Stomach (tissue), 4 donors: ENCODE measurements at regions not wholly inside any gene's neighbourhood (a gene's known extent, or its start where the extent isn't known, plus 50 kb on each side); places are given as distances from the start of the nearest gene placed in this dataset.

Experiments
- CTCF ChIP-seq, 7 experiments: fragments of 450-650 bp in 4 of 7; fragments of 200-600 bp in 3 of 7; sonication (generic) in 3 of 7; IDR thresholded peaks; one replicate each; pipeline ENCODE4 v1.5.1; 2016 to 2019; ENCODE audit warnings: antibody characterized with exemption in 7 of 7, control low read depth in 2 of 7, mild to moderate bottlenecking in 1 of 7
- POLR2A ChIP-seq, 4 donors: fragments of 450-650 bp; IDR thresholded peaks; one replicate each; pipeline ENCODE4 v1.6.1; 2016; ENCODE audit warnings: antibody characterized with exemption in 4 of 4, control low read depth in 2 of 4, mild to moderate bottlenecking in 1 of 4, moderate library complexity in 1 of 4
- POLR2AphosphoS5 ChIP-seq, 3 donors: sonication (generic); formaldehyde crosslinking; IDR thresholded peaks; one replicate each; pipeline ENCODE4 v1.6.1; 2016; ENCODE audit warnings: antibody characterized with exemption in 3 of 3

GRCh38 chr18:56377231-56377630, 261.2 kb downstream of the TXNL1 start:
- TF ChIP-seq CTCF (IDR thresholded peaks at IDR 0.05) (no peak), POLR2AphosphoS5 (IDR thresholded peaks at IDR 0.05) (no peak), POLR2A (IDR thresholded peaks at IDR 0.05) (no peak)
